Fibroblast of villous mesenchyme (primary cell): ENCODE measurements at regions not wholly inside any gene's neighbourhood (a gene's known extent, or its start where the extent isn't known, plus 50 kb on each side); places are given as distances from the start of the nearest gene placed in this dataset.

ENCODE experiments used
- DNase-seq: peaks from one replicate; pipeline ENCODE4 v3.0.0-alpha.2; 2010; ENCODE audit warnings: low read depth
- H3K4me3 ChIP-seq: 2 replicates; pipeline ENCODE4 v1.5.1; 2011; ENCODE audit warnings: low read depth, mild to moderate bottlenecking, low read length
- TF ChIP-seq, protein P1 (sequence below): IDR thresholded peaks from 2 replicates; pipeline ENCODE4 v1.5.1; 2012; ENCODE audit warnings: low read depth, mild to moderate bottlenecking, low read length; ENCODE audit not compliant: insufficient read depth

- no peak overlapping the region for H3K4me3 ChIP-seq
- DNase-seq: no peak
- TF ChIP-seq, protein P1, sequence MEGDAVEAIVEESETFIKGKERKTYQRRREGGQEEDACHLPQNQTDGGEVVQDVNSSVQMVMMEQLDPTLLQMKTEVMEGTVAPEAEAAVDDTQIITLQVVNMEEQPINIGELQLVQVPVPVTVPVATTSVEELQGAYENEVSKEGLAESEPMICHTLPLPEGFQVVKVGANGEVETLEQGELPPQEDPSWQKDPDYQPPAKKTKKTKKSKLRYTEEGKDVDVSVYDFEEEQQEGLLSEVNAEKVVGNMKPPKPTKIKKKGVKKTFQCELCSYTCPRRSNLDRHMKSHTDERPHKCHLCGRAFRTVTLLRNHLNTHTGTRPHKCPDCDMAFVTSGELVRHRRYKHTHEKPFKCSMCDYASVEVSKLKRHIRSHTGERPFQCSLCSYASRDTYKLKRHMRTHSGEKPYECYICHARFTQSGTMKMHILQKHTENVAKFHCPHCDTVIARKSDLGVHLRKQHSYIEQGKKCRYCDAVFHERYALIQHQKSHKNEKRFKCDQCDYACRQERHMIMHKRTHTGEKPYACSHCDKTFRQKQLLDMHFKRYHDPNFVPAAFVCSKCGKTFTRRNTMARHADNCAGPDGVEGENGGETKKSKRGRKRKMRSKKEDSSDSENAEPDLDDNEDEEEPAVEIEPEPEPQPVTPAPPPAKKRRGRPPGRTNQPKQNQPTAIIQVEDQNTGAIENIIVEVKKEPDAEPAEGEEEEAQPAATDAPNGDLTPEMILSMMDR: no peak
These were observed 106.7 kb upstream of the PPM1H start for GRCh38 chr12:63041601-63042000.

DNA sequence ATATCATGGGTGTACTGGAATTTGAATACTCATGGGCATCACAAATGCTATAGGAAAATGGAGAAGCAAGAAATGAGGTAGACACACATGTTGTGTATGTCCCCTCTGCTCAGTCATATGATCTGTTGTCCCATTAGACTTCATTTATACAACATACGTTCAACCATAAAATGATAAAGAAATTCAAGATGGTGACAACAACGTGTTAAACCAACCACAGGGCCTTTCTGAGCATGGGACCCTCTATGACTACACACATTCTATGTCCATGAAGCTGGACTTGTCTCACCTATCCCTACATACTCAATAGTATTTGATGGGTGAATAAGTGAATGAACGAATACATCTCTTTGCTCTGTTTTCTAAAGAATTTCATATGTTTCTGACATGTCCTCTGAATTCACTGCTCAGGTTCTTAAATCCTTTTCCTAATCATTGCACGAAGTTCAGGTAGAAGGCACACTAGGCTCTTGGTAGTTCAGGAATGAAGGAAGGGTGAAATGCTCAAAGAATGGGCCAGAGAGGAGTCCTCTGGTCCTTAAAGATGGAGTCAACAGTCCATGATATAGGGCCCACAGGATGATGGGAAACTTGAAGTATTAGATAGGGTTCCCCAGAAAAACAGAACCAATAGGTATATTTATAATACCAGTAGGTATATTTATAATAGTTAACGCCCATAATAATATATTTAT is 105.7 kb upstream of the PPM1H start:
- DNase-seq: no peak
- no peak overlapping the region for H3K4me3 ChIP-seq

DNA sequence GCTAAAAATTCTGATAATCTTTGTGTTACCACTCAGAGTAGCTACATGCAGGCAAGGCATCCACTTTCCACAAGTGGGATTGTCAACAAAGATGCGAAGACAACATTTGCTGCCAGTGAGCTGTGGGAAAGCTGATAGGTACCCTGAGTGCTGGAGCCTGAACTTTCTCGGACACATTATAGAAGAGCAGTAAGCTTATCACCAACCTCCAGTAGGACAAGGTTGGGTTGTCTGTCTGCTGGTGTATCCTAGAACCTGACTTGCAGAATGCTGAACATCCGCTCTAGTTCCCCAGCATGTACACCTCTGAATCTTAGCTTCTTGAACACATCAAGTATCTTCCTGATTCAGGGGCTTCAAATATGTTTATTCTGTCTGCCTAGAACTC is 103.8 kb upstream of the PPM1H start:
- TF ChIP-seq, protein P1: no peak
- no peak for DNase-seq
- H3K4me3 ChIP-seq: no peak overlapping the region

More for the DNA sequence above, 105.7 kb upstream of the PPM1H start:
- TF ChIP-seq, protein P1: no peak

GRCh38 chr12:63037746-63038712 is 103.1 kb upstream of the PPM1H start:
- no peak for DNase-seq

DNA sequence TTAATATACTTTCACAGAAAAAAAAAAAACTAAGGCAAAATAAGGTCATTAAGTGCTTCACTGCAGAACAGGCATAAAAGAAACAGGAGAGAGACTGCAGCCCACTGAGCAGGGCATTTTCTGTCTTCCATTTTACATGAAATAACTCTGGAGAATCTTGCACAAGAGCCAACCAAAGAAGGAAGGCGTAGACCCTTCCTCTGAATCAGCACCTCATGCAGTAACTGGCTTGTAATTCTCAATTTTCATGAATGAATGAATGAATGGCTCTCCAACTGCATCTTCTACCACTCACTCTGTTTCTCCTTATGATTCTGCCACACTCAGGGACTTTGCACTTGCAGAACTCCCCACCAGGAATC is 102.0 kb upstream of the PPM1H start:
- H3K4me3 ChIP-seq: no peak overlapping the region
- TF ChIP-seq, protein P1: no peak
- no peak for DNase-seq

More at GRCh38 chr12:63037746-63038712, 103.1 kb upstream of the PPM1H start:
- no peak overlapping the region for H3K4me3 ChIP-seq
- TF ChIP-seq, protein P1: no peak

DNA sequence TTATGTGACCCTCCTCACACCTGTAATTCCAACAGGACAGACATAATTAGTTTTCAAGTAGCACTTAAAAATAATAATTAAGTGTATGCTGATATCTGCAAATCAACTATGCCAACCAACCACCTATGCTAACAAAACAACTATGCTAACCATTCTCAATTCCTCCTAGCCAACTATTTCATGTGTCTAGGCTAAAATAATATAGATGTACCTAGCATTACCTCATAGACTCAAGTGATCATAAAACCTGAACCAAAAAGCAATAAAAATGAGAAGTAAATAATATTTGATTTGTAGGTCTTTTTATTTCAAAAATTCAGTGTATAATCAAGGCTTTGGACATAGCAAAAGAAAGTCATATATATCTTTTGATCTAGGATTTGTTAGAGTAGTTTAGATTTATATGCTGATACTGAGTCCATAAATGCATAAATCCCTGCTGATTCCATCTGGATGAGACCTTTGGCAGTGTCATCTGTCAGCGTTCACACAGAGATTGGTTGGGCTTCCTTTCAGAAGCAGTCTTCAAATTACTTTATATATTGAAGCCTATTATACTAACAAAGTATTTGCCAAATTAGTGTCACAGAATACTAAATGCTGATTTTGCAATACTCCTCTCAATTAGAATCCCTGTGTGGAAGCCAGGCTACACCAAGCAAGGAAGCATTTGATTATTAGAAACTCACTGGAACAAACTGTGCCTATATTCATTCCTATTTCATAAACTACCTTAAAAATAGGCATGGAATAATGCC is 101.4 kb upstream of the PPM1H start:
- TF ChIP-seq, protein P1: no peak
- no peak overlapping the region for H3K4me3 ChIP-seq
- no peak for DNase-seq
